ENCODE measurements at regions not wholly inside any gene's neighbourhood (a gene's known extent, or its start where the extent isn't known, plus 50 kb on each side); places are given as distances from the start of the nearest gene placed in this dataset.

GRCh38 chr4:27198246-27198645, 337.6 kb downstream of the STIM2 start:
- Histone ChIP-seq H3K9ac (ENCODE audit: insufficient read length, low read depth) (no peak overlapping the region), H3K4me3 (ENCODE audit: insufficient read length, low read depth) (no peak overlapping the region), H3K4me1 (ENCODE audit: insufficient read depth, insufficient read length) (no peaks in the 10 kb centered on the region), H3K36me3 (ENCODE audit: insufficient read depth, insufficient read length, low read length) (no peaks in the 10 kb centered on the region), H3K9me3 (ENCODE audit: insufficient read depth, low read length) (no peaks in the 10 kb centered on the region), H3K27me3 (ENCODE audit: insufficient read depth, insufficient read length) (no peaks in the 10 kb centered on the region)
- TF ChIP-seq ZNF274 (IDR thresholded peaks at IDR 0.05; ENCODE audit: low read depth, low read length), result no peak
- TF ChIP-seq SUZ12 (IDR thresholded peaks at IDR 0.05; ENCODE audit: extremely low read depth, insufficient read depth, insufficient read length), result no peak
- no peak for TF ChIP-seq YY1 (IDR thresholded peaks at IDR 0.05; ENCODE audit: insufficient read depth, insufficient read length)
- no peak for DNase-seq (ENCODE audit: low read depth, low spot score)

DNA sequence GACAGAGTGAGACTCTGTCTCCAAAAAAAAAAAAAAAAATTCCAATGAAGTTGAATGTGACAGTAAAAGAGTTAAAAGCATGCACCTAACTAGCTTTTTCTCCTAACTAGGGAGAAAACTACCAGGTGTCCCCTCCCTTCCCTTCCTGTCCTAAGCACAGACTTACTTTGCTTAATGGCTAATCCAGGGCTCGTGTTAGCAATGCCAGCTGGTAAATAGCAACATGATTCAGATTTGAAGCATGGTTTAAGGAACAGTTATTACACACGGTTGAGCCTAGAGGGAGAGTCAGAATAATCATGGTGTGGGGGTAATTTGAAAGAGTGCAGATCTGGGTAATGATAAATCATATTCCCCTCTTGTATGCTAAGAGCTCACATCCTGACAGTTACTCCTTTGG, 338.3 kb downstream of the STIM2 start:
- Histone ChIP-seq H3K4me3 (ENCODE audit: insufficient read length, low read depth) (no peak overlapping the region), H3K9ac (ENCODE audit: insufficient read length, low read depth) (no peak overlapping the region), H3K4me1 (ENCODE audit: insufficient read depth, insufficient read length) (no peaks in the 10 kb centered on the region), H3K27me3 (ENCODE audit: insufficient read depth, insufficient read length) (no peaks in the 10 kb centered on the region), H3K36me3 (ENCODE audit: insufficient read depth, insufficient read length, low read length) (no peaks in the 10 kb centered on the region), H3K9me3 (ENCODE audit: insufficient read depth, low read length) (no peaks in the 10 kb centered on the region)
- no peak for DNase-seq (ENCODE audit: low read depth, low spot score)
- no peak for TF ChIP-seq YY1 (IDR thresholded peaks at IDR 0.05; ENCODE audit: insufficient read depth, insufficient read length)

DNA sequence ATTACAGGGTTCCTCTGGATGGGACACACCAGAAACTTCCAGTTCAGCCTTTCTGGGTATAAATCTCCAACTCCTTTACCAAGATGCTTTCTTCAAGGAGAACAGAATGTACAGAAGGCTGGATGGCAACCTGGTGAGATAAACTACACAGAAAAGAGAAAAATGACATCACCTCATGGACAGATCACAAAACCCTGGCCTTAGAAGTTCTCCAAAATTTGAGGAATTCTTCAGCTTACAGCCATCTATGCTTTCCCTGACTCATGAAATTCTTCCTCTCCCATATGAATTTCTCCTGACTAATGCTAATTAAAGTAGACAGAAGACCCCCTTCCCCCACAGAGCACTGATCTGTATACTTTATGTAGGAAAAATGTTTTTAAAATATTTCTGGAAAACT, 345.4 kb downstream of the STIM2 start:
- no peaks in the 10 kb centered on the region for H3K27me3 ChIP-seq (ENCODE audit: insufficient read depth, insufficient read length)
- DNase-seq (ENCODE audit: low read depth, low spot score), result no peak
- TF ChIP-seq SUZ12 (IDR thresholded peaks at IDR 0.05; ENCODE audit: extremely low read depth, insufficient read depth, insufficient read length), result no peak
- TF ChIP-seq YY1 (IDR thresholded peaks at IDR 0.05; ENCODE audit: insufficient read depth, insufficient read length), result no peak
- no peak for TF ChIP-seq ZNF274 (IDR thresholded peaks at IDR 0.05; ENCODE audit: low read depth, low read length)
- no peak overlapping the region for H3K9ac ChIP-seq (ENCODE audit: insufficient read length, low read depth)
- H3K4me3 ChIP-seq (ENCODE audit: insufficient read length, low read depth), result no peak overlapping the region
- H3K4me1 ChIP-seq (ENCODE audit: insufficient read depth, insufficient read length), result no peaks in the 10 kb centered on the region
- H3K36me3 ChIP-seq (ENCODE audit: insufficient read depth, insufficient read length, low read length), result no peaks in the 10 kb centered on the region
- no peaks in the 10 kb centered on the region for H3K9me3 ChIP-seq (ENCODE audit: insufficient read depth, low read length)

GRCh38 chr4:27210956-27211355, 350.3 kb downstream of the STIM2 start:
- Histone ChIP-seq H3K27me3 (ENCODE audit: insufficient read depth, insufficient read length) (no peaks in the 10 kb centered on the region), H3K9me3 (ENCODE audit: insufficient read depth, low read length) (no peaks in the 10 kb centered on the region), H3K36me3 (ENCODE audit: insufficient read depth, insufficient read length, low read length) (no peaks in the 10 kb centered on the region), H3K4me1 (ENCODE audit: insufficient read depth, insufficient read length) (no peaks in the 10 kb centered on the region), H3K4me3 (ENCODE audit: insufficient read length, low read depth) (no peak overlapping the region), H3K9ac (ENCODE audit: insufficient read length, low read depth) (no peak overlapping the region)
- DNase-seq (ENCODE audit: low read depth, low spot score), result no peak
- TF ChIP-seq ZNF274 (IDR thresholded peaks at IDR 0.05; ENCODE audit: low read depth, low read length), result no peak
- no peak for TF ChIP-seq YY1 (IDR thresholded peaks at IDR 0.05; ENCODE audit: insufficient read depth, insufficient read length)
- TF ChIP-seq SUZ12 (IDR thresholded peaks at IDR 0.05; ENCODE audit: extremely low read depth, insufficient read depth, insufficient read length), result no peak

DNA sequence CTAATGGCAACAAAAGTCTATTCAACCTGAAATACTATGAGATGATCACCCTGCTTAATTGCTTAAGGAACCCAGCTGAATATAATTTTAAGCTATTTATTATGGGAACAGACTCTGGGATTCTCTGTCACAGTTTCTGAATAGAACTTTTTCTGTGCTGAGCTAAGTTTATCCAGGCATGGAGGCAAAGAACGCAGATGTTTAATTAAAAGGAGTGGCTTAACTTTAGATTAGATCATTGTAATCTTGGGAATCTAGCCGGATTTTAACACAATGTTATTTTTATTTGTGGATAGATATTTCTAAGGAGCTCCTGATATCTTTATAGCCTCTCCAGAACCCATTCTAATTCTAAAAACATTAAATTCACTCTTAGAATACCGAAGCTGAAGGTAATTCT, 353.4 kb downstream of the STIM2 start:
- Histone ChIP-seq H3K36me3 (ENCODE audit: insufficient read depth, insufficient read length, low read length) (no peaks in the 10 kb centered on the region), H3K9me3 (ENCODE audit: insufficient read depth, low read length) (no peaks in the 10 kb centered on the region), H3K4me1 (ENCODE audit: insufficient read depth, insufficient read length) (no peaks in the 10 kb centered on the region), H3K4me3 (ENCODE audit: insufficient read length, low read depth) (no peak overlapping the region), H3K27me3 (ENCODE audit: insufficient read depth, insufficient read length) (no peaks in the 10 kb centered on the region), H3K9ac (ENCODE audit: insufficient read length, low read depth) (no peak overlapping the region)
- DNase-seq (ENCODE audit: low read depth, low spot score), result no peak
- TF ChIP-seq SUZ12 (IDR thresholded peaks at IDR 0.05; ENCODE audit: extremely low read depth, insufficient read depth, insufficient read length) (no peak), YY1 (IDR thresholded peaks at IDR 0.05; ENCODE audit: insufficient read depth, insufficient read length) (no peak), ZNF274 (IDR thresholded peaks at IDR 0.05; ENCODE audit: low read depth, low read length) (no peak)

DNA sequence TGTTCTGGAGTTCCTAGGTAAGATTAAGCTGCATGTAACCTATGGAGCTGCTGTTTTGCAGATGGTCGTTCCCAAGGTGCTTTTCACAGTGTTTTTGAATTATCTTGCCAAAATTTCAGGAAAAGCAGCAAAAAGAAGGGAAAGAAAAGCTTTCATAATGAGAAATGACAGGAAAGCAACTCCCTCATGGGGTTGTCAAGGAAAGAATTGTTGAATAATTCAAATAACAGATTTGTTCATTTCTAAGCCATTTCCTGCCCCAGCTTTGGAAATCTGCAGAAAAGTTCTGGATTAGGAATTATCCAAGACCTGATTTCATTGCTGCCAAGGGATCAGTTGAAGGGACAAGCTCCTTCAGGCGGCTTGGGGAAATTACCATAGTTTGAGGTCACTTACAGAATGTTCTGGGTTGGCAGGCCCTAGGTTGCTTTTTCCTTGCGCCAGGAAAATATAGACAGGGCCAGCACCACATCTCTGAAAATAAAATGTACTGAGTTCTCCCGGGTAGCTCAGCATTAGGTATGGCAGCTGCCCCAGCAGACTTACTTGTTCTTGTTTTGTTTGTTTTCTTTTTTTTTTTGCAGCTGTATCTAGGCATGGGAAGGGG, 354.7 kb downstream of the STIM2 start:
- H3K4me1 ChIP-seq (ENCODE audit: insufficient read depth, insufficient read length), result no peaks in the 10 kb centered on the region
- no peaks in the 10 kb centered on the region for H3K27me3 ChIP-seq (ENCODE audit: insufficient read depth, insufficient read length)
- H3K9me3 ChIP-seq (ENCODE audit: insufficient read depth, low read length), result no peaks in the 10 kb centered on the region
- H3K36me3 ChIP-seq (ENCODE audit: insufficient read depth, insufficient read length, low read length), result no peaks in the 10 kb centered on the region
- no peak for TF ChIP-seq ZNF274 (IDR thresholded peaks at IDR 0.05; ENCODE audit: low read depth, low read length)
- no peak for TF ChIP-seq YY1 (IDR thresholded peaks at IDR 0.05; ENCODE audit: insufficient read depth, insufficient read length)
- no peak for TF ChIP-seq SUZ12 (IDR thresholded peaks at IDR 0.05; ENCODE audit: extremely low read depth, insufficient read depth, insufficient read length)
- DNase-seq (ENCODE audit: low read depth, low spot score), result no peak
- H3K4me3 ChIP-seq (ENCODE audit: insufficient read length, low read depth), result no peak overlapping the region
- no peak overlapping the region for H3K9ac ChIP-seq (ENCODE audit: insufficient read length, low read depth)

DNA sequence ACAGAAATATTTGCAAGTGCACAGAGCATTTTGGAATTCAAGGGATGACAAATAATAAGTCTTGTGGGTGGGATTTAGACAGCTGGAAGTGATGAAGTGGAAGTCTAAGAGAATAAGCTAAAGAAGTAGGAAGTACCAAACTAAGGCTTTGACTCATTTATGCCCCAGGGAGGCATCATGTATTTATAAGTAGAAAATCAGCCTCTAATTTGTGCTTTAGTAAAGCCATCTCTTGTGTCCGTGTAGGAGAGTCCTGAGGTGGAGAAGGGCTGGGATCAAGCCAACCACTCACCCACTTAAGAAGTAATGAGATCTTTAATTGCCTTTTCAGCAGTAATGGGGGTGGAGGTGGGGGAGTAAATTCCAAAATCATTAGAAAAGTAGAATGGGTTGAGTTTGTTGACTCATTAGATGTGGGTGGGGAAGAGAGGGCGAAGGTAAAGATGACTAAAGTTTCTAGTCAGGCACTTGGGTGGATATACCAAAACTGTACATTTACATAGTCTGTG, 356.7 kb downstream of the STIM2 start:
- Histone ChIP-seq H3K4me1 (ENCODE audit: insufficient read depth, insufficient read length) (no peaks in the 10 kb centered on the region), H3K9me3 (ENCODE audit: insufficient read depth, low read length) (no peaks in the 10 kb centered on the region), H3K36me3 (ENCODE audit: insufficient read depth, insufficient read length, low read length) (no peaks in the 10 kb centered on the region), H3K9ac (ENCODE audit: insufficient read length, low read depth) (no peak overlapping the region), H3K27me3 (ENCODE audit: insufficient read depth, insufficient read length) (no peaks in the 10 kb centered on the region), H3K4me3 (ENCODE audit: insufficient read length, low read depth) (no peak overlapping the region)
- DNase-seq (ENCODE audit: low read depth, low spot score), result no peak
- TF ChIP-seq ZNF274 (IDR thresholded peaks at IDR 0.05; ENCODE audit: low read depth, low read length) (no peak), YY1 (IDR thresholded peaks at IDR 0.05; ENCODE audit: insufficient read depth, insufficient read length) (no peak), SUZ12 (IDR thresholded peaks at IDR 0.05; ENCODE audit: extremely low read depth, insufficient read depth, insufficient read length) (no peak)

Measured in NT2/D1 (cell line).